ENCODE measurements at regions not wholly inside any gene's neighbourhood (a gene's known extent, or its start where the extent isn't known, plus 50 kb on each side); places are given as distances from the start of the nearest gene placed in this dataset.

DNA sequence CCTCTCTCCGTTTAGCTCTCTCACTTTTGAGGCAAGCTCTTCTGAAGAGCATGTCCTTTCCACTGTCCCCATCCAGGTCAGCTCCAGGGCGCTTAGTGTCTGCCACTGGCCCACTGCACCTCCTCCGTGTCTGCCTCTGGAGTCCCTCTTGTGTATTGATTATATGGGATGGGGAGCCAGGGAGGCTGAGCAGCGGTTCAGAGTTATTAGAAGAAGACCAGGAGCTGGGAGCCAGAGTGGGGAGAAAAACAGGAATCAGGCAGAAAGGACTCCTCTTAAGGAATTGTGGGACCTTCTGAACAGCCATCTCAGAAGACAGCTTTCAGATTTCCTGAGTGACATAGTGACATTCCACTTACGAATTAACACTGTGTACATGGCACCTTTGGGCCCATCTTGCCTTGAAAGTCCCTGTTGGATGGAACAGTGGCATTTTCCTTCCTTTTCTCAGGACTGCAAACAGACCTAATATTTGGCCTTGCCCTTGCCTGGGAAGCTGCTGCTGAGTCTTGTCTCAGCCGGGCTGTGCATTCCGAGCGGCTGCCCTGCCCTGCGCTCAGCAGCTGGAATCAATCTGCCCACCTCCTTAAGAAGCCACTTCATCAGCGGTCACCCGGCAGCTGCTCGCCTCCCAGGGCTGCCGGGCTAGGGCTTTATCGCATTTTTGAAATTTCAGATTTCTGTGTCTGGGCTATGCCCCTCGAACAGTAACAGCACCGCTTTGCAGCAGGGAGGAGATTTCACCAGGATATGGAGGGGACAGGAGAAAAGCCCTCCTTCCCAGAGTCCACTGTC lies 81.1 kb upstream of the PRKG1 start:
- no peak overlapping the region for H3K27ac ChIP-seq
- ChIA-PET POLR2A (ENCODE audit: low non-redundant PET) (no interaction called here), CTCF (interaction anchor here (1.1 kb wide), 1 partner anchor 70 kb away, joined by 3 read pairs; no protein-coding TSS in a partner anchor)
- no peak for DNase-seq (ENCODE audit: low spot score)
- TF ChIP-seq, protein P1, sequence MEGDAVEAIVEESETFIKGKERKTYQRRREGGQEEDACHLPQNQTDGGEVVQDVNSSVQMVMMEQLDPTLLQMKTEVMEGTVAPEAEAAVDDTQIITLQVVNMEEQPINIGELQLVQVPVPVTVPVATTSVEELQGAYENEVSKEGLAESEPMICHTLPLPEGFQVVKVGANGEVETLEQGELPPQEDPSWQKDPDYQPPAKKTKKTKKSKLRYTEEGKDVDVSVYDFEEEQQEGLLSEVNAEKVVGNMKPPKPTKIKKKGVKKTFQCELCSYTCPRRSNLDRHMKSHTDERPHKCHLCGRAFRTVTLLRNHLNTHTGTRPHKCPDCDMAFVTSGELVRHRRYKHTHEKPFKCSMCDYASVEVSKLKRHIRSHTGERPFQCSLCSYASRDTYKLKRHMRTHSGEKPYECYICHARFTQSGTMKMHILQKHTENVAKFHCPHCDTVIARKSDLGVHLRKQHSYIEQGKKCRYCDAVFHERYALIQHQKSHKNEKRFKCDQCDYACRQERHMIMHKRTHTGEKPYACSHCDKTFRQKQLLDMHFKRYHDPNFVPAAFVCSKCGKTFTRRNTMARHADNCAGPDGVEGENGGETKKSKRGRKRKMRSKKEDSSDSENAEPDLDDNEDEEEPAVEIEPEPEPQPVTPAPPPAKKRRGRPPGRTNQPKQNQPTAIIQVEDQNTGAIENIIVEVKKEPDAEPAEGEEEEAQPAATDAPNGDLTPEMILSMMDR (conservative IDR thresholded peaks at IDR 0.05; ENCODE audit: low read depth) = no peak

GRCh38 chr10:50993771-50994251 lies 80.5 kb upstream of the PRKG1 start:
- POLR2A ChIA-PET (ENCODE audit: low non-redundant PET) = no interaction called here
- TF ChIP-seq, protein P1 (conservative IDR thresholded peaks at IDR 0.05; ENCODE audit: low read depth) = no peak
- no peak overlapping the region for H3K27ac ChIP-seq
- no peak for DNase-seq (ENCODE audit: low spot score)
- CTCF ChIA-PET = no interaction called here

- DNase-seq (ENCODE audit: low spot score) = no peak
- ChIA-PET CTCF (no interaction called here), POLR2A (ENCODE audit: low non-redundant PET) (no interaction called here)
- H3K27ac ChIP-seq = no peak overlapping the region
- TF ChIP-seq, protein P1 (conservative IDR thresholded peaks at IDR 0.05; ENCODE audit: low read depth) = no peak
These were observed 76.8 kb upstream of the PRKG1 start for GRCh38 chr10:50997461-50997860.

- TF ChIP-seq, protein P1 (conservative IDR thresholded peaks at IDR 0.05; ENCODE audit: low read depth) = no peak
- CTCF ChIA-PET = no interaction called here
- no peak for DNase-seq (ENCODE audit: low spot score)
- POLR2A ChIA-PET (ENCODE audit: low non-redundant PET) = no interaction called here
- no peak overlapping the region for H3K27ac ChIP-seq
These were observed 75.1 kb upstream of the PRKG1 start for GRCh38 chr10:50999163-50999562.

DNA sequence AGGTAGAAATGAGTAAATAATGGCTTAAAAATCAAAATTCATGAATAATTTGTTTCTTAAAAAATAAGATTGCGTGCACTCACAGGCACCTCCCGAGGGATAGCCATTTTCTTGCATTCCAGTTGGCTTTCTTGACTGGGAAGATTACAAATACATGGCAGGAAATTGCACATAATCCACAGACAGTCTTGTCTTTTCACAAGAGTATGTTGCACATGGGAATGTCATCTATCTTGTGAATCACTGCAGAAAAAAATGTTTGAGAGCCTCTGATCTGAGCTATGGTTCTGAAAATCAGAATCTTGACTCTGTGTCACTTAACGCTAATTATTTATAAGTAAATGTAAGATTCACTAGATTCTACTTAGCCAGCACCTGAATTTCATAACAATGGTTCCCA lies 74.1 kb upstream of the PRKG1 start:
- POLR2A ChIA-PET (ENCODE audit: low non-redundant PET) = no interaction called here

DNA sequence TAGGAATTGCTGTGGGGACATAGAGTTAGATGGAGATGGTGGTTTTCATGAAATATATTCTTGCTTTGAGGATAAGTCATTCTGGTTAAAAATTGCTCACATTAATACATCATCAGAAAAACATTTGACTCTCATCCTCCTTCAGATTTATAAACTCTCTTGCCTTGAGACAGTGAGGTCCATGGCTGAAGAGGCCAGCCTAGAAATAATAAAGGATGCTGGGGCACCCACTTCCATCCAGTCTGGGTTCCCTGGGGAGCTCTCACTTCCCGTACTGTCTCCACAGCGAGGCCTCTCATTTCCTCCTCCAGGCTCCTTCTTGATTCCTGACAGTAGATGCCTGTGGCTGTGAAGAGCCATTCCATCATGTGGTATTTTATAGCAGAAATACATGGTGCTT lies 73.3 kb upstream of the PRKG1 start:
- TF ChIP-seq, protein P1 (conservative IDR thresholded peaks at IDR 0.05; ENCODE audit: low read depth) = no peak
- ChIA-PET CTCF (no interaction called here), POLR2A (ENCODE audit: low non-redundant PET) (no interaction called here)
- no peak overlapping the region for H3K27ac ChIP-seq
- DNase-seq (ENCODE audit: low spot score) = no peak

More for the DNA sequence above, 74.1 kb upstream of the PRKG1 start:
- no peak for DNase-seq (ENCODE audit: low spot score)
- CTCF ChIA-PET = no interaction called here
- H3K27ac ChIP-seq = no peak overlapping the region
- TF ChIP-seq, protein P1 (conservative IDR thresholded peaks at IDR 0.05; ENCODE audit: low read depth) = no peak

Measured in RWPE1 (cell line).